H9 (cell line): ENCODE measurements at regions not wholly inside any gene's neighbourhood (a gene's known extent, or its start where the extent isn't known, plus 50 kb on each side); places are given as distances from the start of the nearest gene placed in this dataset.

Experiments
- DNase-seq: peaks from one replicate; pipeline ENCODE4 v3.0.0-alpha.2; 2017
- H2AFZ ChIP-seq: one replicate; pipeline ENCODE4 v1.6.1; 2013; ENCODE audit warnings: mild to moderate bottlenecking, low read length, control low read depth, moderate library complexity
- H2AK5ac ChIP-seq: 2 replicates; pipeline ENCODE4 v1.6.1; 2013; ENCODE audit warnings: low read length, control low read depth, mixed read lengths; ENCODE audit not compliant: insufficient read length
- H2BK120ac ChIP-seq: one replicate; pipeline ENCODE4 v1.6.1; 2013; ENCODE audit warnings: low read depth, mild to moderate bottlenecking, low read length, control low read depth, inconsistent platforms; ENCODE audit not compliant: poor library complexity, severe bottlenecking
- H2BK12ac ChIP-seq: 2 replicates; pipeline ENCODE4 v1.6.1; 2013; ENCODE audit warnings: low read length, control low read depth, mixed read lengths, low read depth; ENCODE audit not compliant: insufficient read length
- H2BK15ac ChIP-seq: 2 replicates; pipeline ENCODE4 v1.6.1; 2013; ENCODE audit warnings: low read depth, low read length, control low read depth
- H2BK20ac ChIP-seq: one replicate; pipeline ENCODE4 v1.6.1; 2013; ENCODE audit warnings: low read depth, mild to moderate bottlenecking, low read length, control low read depth, inconsistent platforms; ENCODE audit not compliant: poor library complexity, severe bottlenecking
- H2BK5ac ChIP-seq: 2 replicates; pipeline ENCODE4 v1.6.1; 2013; ENCODE audit warnings: low read length, control low read depth, mixed read lengths; ENCODE audit not compliant: insufficient read length
- H3K14ac ChIP-seq: 2 replicates; pipeline ENCODE4 v1.6.1; 2013; ENCODE audit warnings: low read length, control low read depth; ENCODE audit not compliant: insufficient read depth
- H3K18ac ChIP-seq: 2 replicates; pipeline ENCODE4 v1.6.1; 2013; ENCODE audit warnings: low read depth, mild to moderate bottlenecking, mixed read lengths, low read length, control low read depth; ENCODE audit not compliant: insufficient read length
- H3K23ac ChIP-seq: 2 replicates; pipeline ENCODE4 v1.6.1; 2013; ENCODE audit warnings: low read length, control low read depth, mixed read lengths, low read depth; ENCODE audit not compliant: insufficient read length
- H3K23me2 ChIP-seq: 2 replicates; pipeline ENCODE4 v1.6.1; 2013; ENCODE audit warnings: low read depth, mild to moderate bottlenecking, mixed read lengths, low read length, control low read depth; ENCODE audit not compliant: insufficient read length, poor library complexity, severe bottlenecking
- H3K27ac ChIP-seq: 2 replicates; pipeline ENCODE4 v1.5.1; 2013; ENCODE audit warnings: low read length, control low read depth, mixed read lengths, low read depth; ENCODE audit not compliant: insufficient read length
- H3K27me3 ChIP-seq: 2 replicates; pipeline ENCODE4 v1.6.1; 2013; ENCODE audit warnings: low read length, control low read depth, inconsistent platforms; ENCODE audit not compliant: insufficient read depth
- H3K4ac ChIP-seq: 2 replicates; pipeline ENCODE4 v1.6.1; 2013; ENCODE audit warnings: low read depth, mild to moderate bottlenecking, control low read depth, inconsistent platforms, low read length, moderate library complexity
- H3K4me1 ChIP-seq: 2 replicates; pipeline ENCODE4 v1.6.1; 2013; ENCODE audit warnings: low read length, control low read depth, inconsistent platforms; ENCODE audit not compliant: insufficient read depth
- H3K4me2 ChIP-seq: 2 replicates; pipeline ENCODE4 v1.6.1; 2013; ENCODE audit warnings: low read length, control low read depth, mixed read lengths; ENCODE audit not compliant: insufficient read length, insufficient read depth
- H3K56ac ChIP-seq: 2 replicates; pipeline ENCODE4 v1.6.1; 2013; ENCODE audit warnings: low read depth, mild to moderate bottlenecking, mixed read lengths, low read length, control low read depth; ENCODE audit not compliant: insufficient read length
- H3K79me1 ChIP-seq: 2 replicates; pipeline ENCODE4 v1.6.1; 2013; ENCODE audit warnings: low read depth, mild to moderate bottlenecking, moderate library complexity, low read length, control low read depth, inconsistent platforms; ENCODE audit not compliant: insufficient read depth, poor library complexity, severe bottlenecking
- H3K79me2 ChIP-seq: 2 replicates; pipeline ENCODE4 v1.6.1; 2013; ENCODE audit warnings: low read length, control low read depth, inconsistent platforms; ENCODE audit not compliant: insufficient read depth
- H3K9ac ChIP-seq: 2 replicates; pipeline ENCODE4 v1.6.1; 2013; ENCODE audit warnings: low read length, control low read depth, mixed read lengths; ENCODE audit not compliant: insufficient read length; ENCODE audit errors: extremely low read depth
- H3K9me3 ChIP-seq: one replicate; pipeline ENCODE4 v1.6.1; 2013; ENCODE audit warnings: low read depth, low read length, inconsistent platforms; ENCODE audit not compliant: control insufficient read depth
- H3T11ph ChIP-seq: one replicate; pipeline ENCODE4 v1.6.1; 2013; ENCODE audit warnings: mild to moderate bottlenecking, low read length, control low read depth, inconsistent platforms
- H4K20me1 ChIP-seq: one replicate; pipeline ENCODE4 v1.6.1; 2013; ENCODE audit not compliant: control insufficient read depth, insufficient read length, insufficient read depth
- H4K5ac ChIP-seq: 2 replicates; pipeline ENCODE4 v1.6.1; 2013; ENCODE audit warnings: low read depth, mild to moderate bottlenecking, mixed read lengths, low read length, control low read depth; ENCODE audit not compliant: insufficient read length
- H4K8ac ChIP-seq: replicated peaks from 2 replicates; pipeline ENCODE4 v1.6.1; 2013; ENCODE audit warnings: low read length, control low read depth, mixed read lengths, low read depth; ENCODE audit not compliant: insufficient read length
- H4K91ac ChIP-seq: 2 replicates; pipeline ENCODE4 v1.6.1; 2013; ENCODE audit warnings: low read depth, mild to moderate bottlenecking, moderate library complexity, mixed read lengths, low read length, control low read depth; ENCODE audit not compliant: insufficient read length
- H3K27ac Mint-ChIP-seq, 3 experiments: 2 replicates in 2 of 3; 3 replicates in 1 of 3; pipeline ENCODE4 v1.8.0; 2020 to 2021; ENCODE audit warnings: mixed read lengths in 3 of 3, mild to moderate bottlenecking in 1 of 3, moderate library complexity in 1 of 3
- H3K27me3 Mint-ChIP-seq: 2 replicates; pipeline ENCODE4 v1.8.0; 2021; ENCODE audit warnings: low read depth, mild to moderate bottlenecking, moderate library complexity, mixed read lengths
- H3K36me3 Mint-ChIP-seq, 3 experiments: 2 replicates in 2 of 3; 3 replicates in 1 of 3; pipeline ENCODE4 v1.8.0; 2020 to 2021; ENCODE audit warnings: low read depth in 3 of 3, mixed read lengths in 3 of 3; ENCODE audit not compliant: insufficient read depth in 1 of 3
- H3K4me1 Mint-ChIP-seq, 2 experiments: 2 replicates each; pipeline ENCODE4 v1.8.0; 2020; ENCODE audit warnings: mixed read lengths in 2 of 2
- H3K4me3 Mint-ChIP-seq, 2 experiments: 2 replicates in 1 of 2; 3 replicates in 1 of 2; pipeline ENCODE4 v1.8.0; 2020 to 2021; ENCODE audit warnings: mild to moderate bottlenecking in 2 of 2, mixed read lengths in 2 of 2, moderate library complexity in 1 of 2
- H3K9me3 Mint-ChIP-seq, 2 experiments: 2 replicates in 1 of 2; 3 replicates in 1 of 2; pipeline ENCODE4 v1.8.0; 2020; ENCODE audit warnings: mild to moderate bottlenecking in 2 of 2, mixed read lengths in 2 of 2, moderate library complexity in 1 of 2
- WGBS: extraction: QIAGEN DNeasy Blood & Tissue Kit; methylation state at CpG from one replicate; pipeline ENCODE4 v1.1.7; 2013; ENCODE audit warnings: missing lambda C conversion rate, low lambda C conversion rate, mixed read lengths; ENCODE audit not compliant: insufficient read length; ENCODE audit errors: extremely low coverage; 5-methylcytosine and 5-hydroxymethylcytosine counted together
- TF ChIP-seq, protein P1 (sequence below): fragments of 200-600 bp; sonication (generic); conservative IDR thresholded peaks from 3 replicates; pipeline ENCODE4 v1.8.0; 2021; ENCODE audit warnings: antibody characterized with exemption, mild to moderate bottlenecking

- Histone ChIP-seq H3K4me2 (no peak overlapping the region), H3K79me1 (no peaks in the 10 kb centered on the region), H3K56ac (no peak overlapping the region), H2BK5ac (no peak overlapping the region), H4K8ac (no peak overlapping the region), H3K27ac (no peak overlapping the region), H3K79me2 (no peaks in the 10 kb centered on the region), H3K18ac (no peak overlapping the region), H2BK15ac (no peak overlapping the region), H2BK120ac (no peak overlapping the region), H4K20me1 (no peaks in the 10 kb centered on the region), H3K27me3 (no peaks in the 10 kb centered on the region), H3K23me2 (no peaks in the 10 kb centered on the region), H2BK20ac (no peak overlapping the region), H2AK5ac (no peak overlapping the region), H3K23ac (no peak overlapping the region), H2BK12ac (no peak overlapping the region), H3K4ac (no peak overlapping the region), H3K9ac (no peak overlapping the region), H3K9me3 (no peaks in the 10 kb centered on the region), H2AFZ (no peak overlapping the region), H3T11ph (no peak overlapping the region), H3K4me1 (no peaks in the 10 kb centered on the region), H4K5ac (no peak overlapping the region), H4K91ac (no peak overlapping the region), H3K14ac (no peak overlapping the region)
- no peaks in the 10 kb centered on the region for H3K27me3 Mint-ChIP-seq
- no peak for DNase-seq
- no peaks in the 10 kb centered on the region for H3K9me3 Mint-ChIP-seq
- no CpG with 5 or more reads among the region's 6 CpGs for WGBS
- no peak overlapping the region for H3K27ac Mint-ChIP-seq
- no peak overlapping the region for H3K4me3 Mint-ChIP-seq
- H3K36me3 Mint-ChIP-seq, result no peaks in the 10 kb centered on the region
- H3K4me1 Mint-ChIP-seq, result peaks cover 6 to 8% of the 10 kb centered on the region in 2 experiments
- TF ChIP-seq, protein P1, sequence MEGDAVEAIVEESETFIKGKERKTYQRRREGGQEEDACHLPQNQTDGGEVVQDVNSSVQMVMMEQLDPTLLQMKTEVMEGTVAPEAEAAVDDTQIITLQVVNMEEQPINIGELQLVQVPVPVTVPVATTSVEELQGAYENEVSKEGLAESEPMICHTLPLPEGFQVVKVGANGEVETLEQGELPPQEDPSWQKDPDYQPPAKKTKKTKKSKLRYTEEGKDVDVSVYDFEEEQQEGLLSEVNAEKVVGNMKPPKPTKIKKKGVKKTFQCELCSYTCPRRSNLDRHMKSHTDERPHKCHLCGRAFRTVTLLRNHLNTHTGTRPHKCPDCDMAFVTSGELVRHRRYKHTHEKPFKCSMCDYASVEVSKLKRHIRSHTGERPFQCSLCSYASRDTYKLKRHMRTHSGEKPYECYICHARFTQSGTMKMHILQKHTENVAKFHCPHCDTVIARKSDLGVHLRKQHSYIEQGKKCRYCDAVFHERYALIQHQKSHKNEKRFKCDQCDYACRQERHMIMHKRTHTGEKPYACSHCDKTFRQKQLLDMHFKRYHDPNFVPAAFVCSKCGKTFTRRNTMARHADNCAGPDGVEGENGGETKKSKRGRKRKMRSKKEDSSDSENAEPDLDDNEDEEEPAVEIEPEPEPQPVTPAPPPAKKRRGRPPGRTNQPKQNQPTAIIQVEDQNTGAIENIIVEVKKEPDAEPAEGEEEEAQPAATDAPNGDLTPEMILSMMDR, result no peak
Measured at GRCh38 chr7:12475362-12476063, 71.8 kb upstream of the VWDE start.
